ENCODE measurements at regions not wholly inside any gene's neighbourhood (a gene's known extent, or its start where the extent isn't known, plus 50 kb on each side); places are given as distances from the start of the nearest gene placed in this dataset.

GRCh38 chr10:29011516-29011915, 277.4 kb upstream of the LYZL1 start:
- 60% methylated on average over 1 of the region's 4 CpGs for WGBS (ENCODE audit: insufficient coverage)
- no peak overlapping the region for H3K27ac Mint-ChIP-seq
- intact Hi-C loops (cut with micrococcal nuclease) = no loop called here

GRCh38 chr10:29012926-29013554, 275.8 kb upstream of the LYZL1 start:
- Mint-ChIP-seq H3K4me3 (no peak overlapping the region), H3K9me3 (peaks cover 0 to 7% (median 0%) of the 10 kb centered on the region in 7 donors), H3K4me1 (no peaks in the 10 kb centered on the region), H3K36me3 (no peaks in the 10 kb centered on the region), H3K27me3 (ENCODE audit: low read depth in 3 of 3) (peaks cover 0 to 9% (median 7%) of the 10 kb centered on the region in 3 donors), H3K27ac (no peak overlapping the region)
- Histone ChIP-seq H3K9ac (ENCODE audit: insufficient read depth, low read length, poor library complexity, severe bottlenecking) (no peak overlapping the region), H3K4me2 (replicated peaks; ENCODE audit: extremely low read depth, low read length, poor library complexity, severe bottlenecking) (no peak overlapping the region), H3K36me3 (replicated peaks in 1 of 2; ENCODE audit: control insufficient read depth in 1 of 2, insufficient read depth in 2 of 2, low read length in 2 of 2) (no peaks in the 10 kb centered on the region), H3K9me3 (replicated peaks in 1 of 2; ENCODE audit: control insufficient read depth in 1 of 2, insufficient read depth in 1 of 2, low read length in 2 of 2) (no peaks in the 10 kb centered on the region), H3K27me3 (ENCODE audit: control insufficient read depth in 2 of 2, insufficient read depth in 2 of 2, low read length in 2 of 2) (peaks cover 0 to 2% of the 10 kb centered on the region in 2 donors), H3K79me2 (ENCODE audit: insufficient read depth, low read length) (no peaks in the 10 kb centered on the region), H4K20me1 (ENCODE audit: insufficient read depth, low read length) (no peaks in the 10 kb centered on the region), H3K4me3 (replicated peaks in 1 of 3; ENCODE audit: low read depth in 2 of 3, low read length in 3 of 3) (no peak overlapping the region), H2AFZ (ENCODE audit: insufficient read depth, low read depth, low read length, poor library complexity, severe bottlenecking) (no peak overlapping the region), H3K27ac (ENCODE audit: low read depth in 1 of 2, low read length in 2 of 2) (no peak overlapping the region), H3K4me1 (ENCODE audit: control insufficient read depth in 1 of 2, insufficient read depth in 2 of 2, low read length in 2 of 2) (no peaks in the 10 kb centered on the region)
- no peak for TF ChIP-seq CTCF (IDR thresholded peaks at IDR 0.05)
- intact Hi-C loops (cut with micrococcal nuclease) = no loop called here
- DNase-seq = no peak
- 97% methylated on average over 5 of the region's 9 CpGs for WGBS (ENCODE audit: insufficient coverage)

More at GRCh38 chr10:29011516-29011915, 277.4 kb upstream of the LYZL1 start:
- Histone ChIP-seq H3K4me1 (ENCODE audit: control insufficient read depth in 1 of 2, insufficient read depth in 2 of 2, low read length in 2 of 2) (no peaks in the 10 kb centered on the region), H3K36me3 (replicated peaks in 1 of 2; ENCODE audit: control insufficient read depth in 1 of 2, insufficient read depth in 2 of 2, low read length in 2 of 2) (no peaks in the 10 kb centered on the region), H3K4me3 (replicated peaks in 1 of 3; ENCODE audit: low read depth in 2 of 3, low read length in 3 of 3) (no peak overlapping the region), H3K9me3 (replicated peaks in 1 of 2; ENCODE audit: control insufficient read depth in 1 of 2, insufficient read depth in 1 of 2, low read length in 2 of 2) (no peaks in the 10 kb centered on the region), H4K20me1 (ENCODE audit: insufficient read depth, low read length) (no peaks in the 10 kb centered on the region), H3K4me2 (replicated peaks; ENCODE audit: extremely low read depth, low read length, poor library complexity, severe bottlenecking) (no peak overlapping the region), H3K27ac (ENCODE audit: low read depth in 1 of 2, low read length in 2 of 2) (no peak overlapping the region), H3K27me3 (ENCODE audit: control insufficient read depth in 2 of 2, insufficient read depth in 2 of 2, low read length in 2 of 2) (no peaks in the 10 kb centered on the region), H2AFZ (ENCODE audit: insufficient read depth, low read depth, low read length, poor library complexity, severe bottlenecking) (no peak overlapping the region), H3K79me2 (ENCODE audit: insufficient read depth, low read length) (no peaks in the 10 kb centered on the region), H3K9ac (ENCODE audit: insufficient read depth, low read length, poor library complexity, severe bottlenecking) (no peak overlapping the region)
- Mint-ChIP-seq H3K4me1 (no peaks in the 10 kb centered on the region), H3K4me3 (no peak overlapping the region), H3K27me3 (ENCODE audit: low read depth in 3 of 3) (peaks cover 0 to 8% (median 5%) of the 10 kb centered on the region in 3 donors), H3K36me3 (no peaks in the 10 kb centered on the region), H3K9me3 (peaks cover 0 to 4% (median 1%) of the 10 kb centered on the region in 7 donors)
- DNase-seq = no peak
- TF ChIP-seq CTCF (IDR thresholded peaks at IDR 0.05) = no peak
